Activated CD8-positive, alpha-beta memory T cell treated with anti-CD3 and anti-CD28 coated beads for 48 hours (primary cell): ENCODE measurements at regions not wholly inside any gene's neighbourhood (a gene's known extent, or its start where the extent isn't known, plus 50 kb on each side); places are given as distances from the start of the nearest gene placed in this dataset.
"Not testable (repeated sequence)": the region's sequence is repeated elsewhere in the genome, so short reads cannot be mapped to it uniquely, and the experiment has no call there.

Experiments used
- DNase-seq, 3 experiments: peaks; one replicate each; pipeline ENCODE4 v3.0.0-alpha.2; 2020; ENCODE audit warnings: low read depth in 2 of 3, low spot score in 2 of 3

- no peak for DNase-seq
Observed at GRCh38 chr18:45341454-45341853, 273.8 kb upstream of the SLC14A2 start.

DNA sequence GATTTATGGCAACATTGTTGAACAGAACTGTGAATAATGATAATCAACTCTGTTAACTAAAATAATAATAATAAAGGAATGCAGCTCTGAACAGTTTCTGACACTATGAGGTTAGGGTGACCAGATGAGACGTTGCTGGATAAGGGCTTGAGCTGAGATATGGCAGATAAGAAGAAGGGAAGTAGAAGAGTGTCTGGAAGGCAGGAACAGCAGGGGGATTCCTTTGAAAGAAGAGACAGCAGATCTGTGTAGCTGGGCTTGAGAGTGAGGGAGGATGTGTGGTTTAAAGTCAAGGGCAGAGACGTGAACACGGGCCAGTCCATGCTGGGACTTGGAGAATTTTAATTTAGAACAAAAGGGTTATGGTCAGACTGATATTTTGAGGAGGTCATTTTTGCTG, 273.1 kb upstream of the SLC14A2 start:
- DNase-seq: no peak

DNA sequence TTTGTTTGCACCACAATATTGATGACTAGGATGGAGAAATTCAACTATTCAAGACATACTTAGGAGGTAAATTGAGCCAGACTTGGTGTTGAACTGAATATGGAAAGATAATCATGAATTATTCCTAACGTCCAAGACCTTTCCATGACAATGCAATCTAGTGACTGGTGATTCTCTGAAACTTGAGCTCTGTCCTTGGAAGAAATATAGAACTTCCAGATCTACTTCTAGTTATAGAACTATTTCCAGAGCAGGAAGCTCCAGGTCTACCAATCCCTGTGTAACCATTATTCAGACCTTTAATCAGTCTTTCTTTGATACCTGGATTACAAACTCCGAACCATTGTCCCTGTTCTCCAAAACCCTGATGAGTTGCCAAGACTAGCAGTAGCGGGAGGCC, 272.6 kb upstream of the SLC14A2 start:
- no peak for DNase-seq

DNA sequence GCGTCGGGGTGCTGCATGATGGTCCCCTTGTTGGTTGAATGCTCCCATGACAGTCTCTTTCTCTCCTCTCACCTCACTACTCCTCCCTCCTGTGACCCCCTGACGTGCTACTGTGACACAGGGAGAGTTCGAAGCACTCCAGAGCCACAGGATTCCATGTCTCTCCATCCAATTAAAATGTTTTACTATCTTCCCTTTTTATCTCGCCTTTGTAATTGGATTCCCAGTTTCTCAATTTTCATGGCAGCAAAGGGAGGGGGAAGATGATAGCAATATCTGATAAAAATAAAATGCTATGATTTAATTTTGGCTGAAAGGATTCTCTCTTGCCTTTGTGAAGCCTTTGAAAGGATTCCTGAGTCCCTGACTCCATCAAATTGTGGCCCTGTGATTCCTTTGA, 271.9 kb upstream of the SLC14A2 start:
- DNase-seq: no peak

DNA sequence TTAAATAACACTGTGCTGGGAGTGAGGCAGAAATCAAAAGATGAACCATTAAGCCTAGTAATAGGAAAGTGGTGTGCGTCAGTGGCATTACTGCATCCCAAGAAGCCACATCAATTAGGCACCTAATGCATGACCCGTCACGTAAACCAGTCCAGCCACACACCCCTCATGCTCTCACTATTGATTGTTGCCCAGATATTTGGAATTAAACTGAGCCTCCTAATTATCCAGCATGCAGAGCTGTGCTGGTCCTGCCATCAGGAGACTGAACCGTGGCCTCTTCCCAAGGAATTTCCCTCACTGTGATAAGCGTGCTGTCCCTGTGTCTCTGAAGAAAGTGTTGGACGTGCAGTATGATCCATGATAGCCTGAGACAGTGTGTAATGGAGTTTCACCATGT, 270.6 kb upstream of the SLC14A2 start:
- DNase-seq: not testable (repeated sequence)

DNA sequence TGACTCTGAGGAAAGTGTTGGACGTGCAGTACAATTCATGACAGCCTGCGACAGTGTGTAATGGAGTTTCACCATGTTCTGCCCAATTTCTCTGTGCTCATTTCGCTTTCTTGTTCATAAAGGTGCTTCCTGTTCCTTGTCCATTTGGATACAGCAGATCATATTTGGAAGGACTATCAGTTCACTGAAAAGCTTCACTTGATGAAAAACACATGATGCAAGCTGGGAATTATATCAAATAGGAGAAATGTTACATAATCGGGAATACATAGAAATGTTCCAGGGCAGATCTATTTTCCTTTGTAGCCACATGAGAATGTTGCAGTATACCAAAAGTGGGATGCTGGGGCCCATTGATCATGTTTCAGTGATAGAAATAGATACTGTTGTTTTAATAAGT, 266.3 kb upstream of the SLC14A2 start:
- no peak for DNase-seq

GRCh38 chr18:45349467-45349866, 265.8 kb upstream of the SLC14A2 start:
- no peak for DNase-seq

DNA sequence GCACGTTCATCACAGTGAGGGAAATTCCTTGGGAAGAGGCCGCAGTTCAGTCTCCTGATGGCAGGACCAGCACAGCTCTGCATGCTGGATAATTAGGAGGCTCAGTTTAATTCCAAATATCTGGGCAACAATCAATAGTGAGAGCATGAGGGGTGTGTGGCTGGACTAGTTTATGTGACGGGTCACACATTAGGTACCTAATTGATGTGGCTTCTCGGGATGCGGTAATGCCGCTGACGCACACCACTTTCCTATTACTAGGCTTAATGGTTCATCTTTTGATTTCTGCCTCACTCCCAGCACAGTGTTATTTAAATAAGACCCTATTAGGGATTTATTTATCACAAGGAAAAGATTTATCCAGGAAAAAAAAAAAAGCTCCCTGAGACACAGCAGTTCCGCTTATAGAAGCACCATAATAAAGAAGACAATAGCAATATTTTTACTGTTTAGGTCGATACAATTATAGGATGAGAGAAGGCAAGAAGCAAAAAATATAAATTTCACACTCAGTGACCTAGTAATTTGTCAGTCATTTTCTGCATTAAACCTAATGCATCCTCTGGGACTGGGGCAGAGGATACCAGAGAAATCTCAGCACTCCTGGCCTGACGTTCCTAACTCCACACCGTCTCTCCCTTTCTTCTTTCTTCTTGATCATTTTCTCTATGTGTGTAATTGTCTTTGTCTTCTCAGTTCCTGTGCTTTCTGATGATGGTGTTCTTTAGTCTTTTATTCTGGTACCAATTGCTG, 264.7 kb upstream of the SLC14A2 start:
- no peak for DNase-seq

GRCh38 chr18:45352874-45353273, 262.4 kb upstream of the SLC14A2 start:
- no peak for DNase-seq

- no peak for DNase-seq
Observed at GRCh38 chr18:45353530-45353929, 261.7 kb upstream of the SLC14A2 start.

DNA sequence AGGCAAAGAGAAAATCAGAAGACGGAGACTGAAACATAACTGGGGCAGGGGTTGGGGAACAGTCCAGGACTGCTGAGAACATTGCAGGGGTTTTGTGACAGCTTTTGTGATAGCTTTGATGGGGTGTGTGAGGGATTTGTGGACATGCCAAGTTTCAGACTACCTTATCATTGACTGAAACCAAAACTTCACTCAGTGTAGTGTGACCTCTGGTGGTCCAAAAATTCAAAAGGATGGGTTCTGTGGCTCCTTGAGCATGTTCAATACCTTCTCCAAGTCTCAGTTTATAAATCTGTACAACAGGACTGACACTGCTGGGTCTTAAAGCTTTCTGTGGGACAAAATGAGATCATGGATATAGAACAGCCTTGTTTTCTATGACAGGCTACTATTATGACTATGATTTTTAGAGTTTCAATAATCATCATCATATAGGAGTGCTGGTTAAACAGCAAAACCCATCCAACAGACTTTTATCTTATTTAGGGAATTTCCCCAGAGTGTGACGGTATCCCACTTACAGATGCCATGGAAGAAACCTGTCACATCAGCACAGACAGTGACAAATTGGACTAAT, 259.2 kb upstream of the SLC14A2 start:
- DNase-seq: no peak

GRCh38 chr18:45357686-45358470, 257.4 kb upstream of the SLC14A2 start:
- DNase-seq: no peak

- DNase-seq: no peak
Observed at GRCh38 chr18:45359275-45360009, 255.8 kb upstream of the SLC14A2 start.

DNA sequence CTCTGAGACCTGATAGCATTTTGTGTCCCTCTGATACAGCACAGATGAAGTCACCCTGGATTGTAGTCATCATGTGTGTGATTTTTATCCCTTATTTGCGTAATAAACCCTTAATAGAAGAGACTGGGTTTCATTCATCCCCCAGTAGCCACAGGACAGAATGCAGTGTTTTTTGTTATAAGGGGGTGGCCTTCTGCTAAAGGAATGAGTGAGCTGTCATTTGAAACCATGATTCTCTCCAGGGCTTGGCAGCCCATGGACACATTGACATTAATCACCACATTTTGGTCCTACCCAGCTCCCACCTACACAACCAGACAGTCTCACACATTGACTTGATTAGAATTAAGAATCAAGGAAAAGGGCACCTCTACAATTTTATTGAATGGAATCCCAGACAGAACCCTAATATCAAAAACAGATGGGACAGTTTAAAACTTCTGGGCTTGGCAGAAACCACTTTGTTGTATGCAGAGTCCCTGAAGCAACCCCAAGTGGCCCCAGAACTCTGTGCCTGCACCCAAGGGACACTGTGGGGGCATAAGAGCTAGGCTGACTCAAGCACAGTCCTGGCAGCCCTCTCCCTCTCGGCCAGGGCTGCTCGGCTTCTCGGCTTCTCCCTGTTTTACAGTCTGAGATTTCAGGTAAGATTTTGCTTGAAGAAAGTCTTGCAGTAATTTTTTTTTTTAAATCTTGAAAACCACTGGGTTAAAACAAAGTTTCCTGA, 254.0 kb upstream of the SLC14A2 start:
- no peak for DNase-seq

DNA sequence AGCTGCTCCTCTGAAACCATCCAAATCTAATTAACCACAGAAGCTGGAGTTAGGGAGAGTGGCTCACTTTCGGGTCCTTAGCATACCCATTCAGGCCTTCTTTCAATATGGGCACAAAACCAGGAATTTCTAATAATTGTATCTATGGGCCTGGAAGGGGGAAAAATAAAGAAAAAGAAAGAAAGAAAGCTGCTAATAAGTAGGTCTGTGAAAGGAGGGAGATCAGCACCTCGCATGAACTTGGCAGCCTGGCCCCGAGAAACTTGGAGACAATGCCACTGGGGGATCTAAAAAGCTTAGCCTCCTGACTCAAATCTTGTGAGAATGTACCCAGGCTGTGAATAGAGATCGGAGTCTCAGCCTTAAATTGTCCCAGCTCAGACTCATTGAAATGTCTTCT, 252.1 kb upstream of the SLC14A2 start:
- DNase-seq: no peak

- no peak for DNase-seq
Observed at GRCh38 chr18:45365835-45366234, 249.4 kb upstream of the SLC14A2 start.

DNA sequence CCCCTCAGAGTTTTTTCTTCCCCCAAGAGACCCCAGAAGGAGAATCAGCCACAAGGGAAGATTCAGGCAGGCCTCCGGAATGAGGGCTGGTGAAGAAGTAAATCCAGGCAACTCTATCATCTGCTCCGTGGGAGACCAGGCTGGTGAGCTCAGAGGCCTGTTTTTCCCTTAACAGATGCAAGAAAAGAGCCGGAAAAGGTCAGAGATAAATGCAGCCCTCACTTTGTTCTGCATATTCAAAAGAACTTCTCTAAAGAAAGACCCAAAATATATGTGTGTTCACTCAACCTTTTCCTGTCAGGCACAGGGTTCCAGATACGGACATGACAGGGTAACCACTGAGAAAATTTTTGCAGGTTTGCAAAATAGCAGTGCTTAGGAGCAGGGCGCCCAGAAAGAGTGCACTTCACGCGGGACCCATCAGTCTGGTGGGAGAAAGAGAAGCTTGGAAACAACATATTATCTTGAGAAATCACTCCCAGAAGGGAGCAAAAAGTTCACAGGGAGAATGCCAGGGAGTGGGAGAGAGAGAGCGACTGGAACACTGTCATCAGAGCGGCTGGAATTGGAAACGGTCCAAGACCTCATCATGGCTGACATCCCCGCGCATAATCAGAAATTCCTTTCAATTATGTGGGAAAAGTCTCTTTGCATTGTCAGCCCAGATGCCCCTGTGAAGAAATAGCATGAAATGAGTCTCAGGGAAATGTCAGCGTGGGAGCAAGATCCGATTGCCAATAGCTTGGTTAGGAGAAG, 244.8 kb upstream of the SLC14A2 start:
- no peak for DNase-seq

DNA sequence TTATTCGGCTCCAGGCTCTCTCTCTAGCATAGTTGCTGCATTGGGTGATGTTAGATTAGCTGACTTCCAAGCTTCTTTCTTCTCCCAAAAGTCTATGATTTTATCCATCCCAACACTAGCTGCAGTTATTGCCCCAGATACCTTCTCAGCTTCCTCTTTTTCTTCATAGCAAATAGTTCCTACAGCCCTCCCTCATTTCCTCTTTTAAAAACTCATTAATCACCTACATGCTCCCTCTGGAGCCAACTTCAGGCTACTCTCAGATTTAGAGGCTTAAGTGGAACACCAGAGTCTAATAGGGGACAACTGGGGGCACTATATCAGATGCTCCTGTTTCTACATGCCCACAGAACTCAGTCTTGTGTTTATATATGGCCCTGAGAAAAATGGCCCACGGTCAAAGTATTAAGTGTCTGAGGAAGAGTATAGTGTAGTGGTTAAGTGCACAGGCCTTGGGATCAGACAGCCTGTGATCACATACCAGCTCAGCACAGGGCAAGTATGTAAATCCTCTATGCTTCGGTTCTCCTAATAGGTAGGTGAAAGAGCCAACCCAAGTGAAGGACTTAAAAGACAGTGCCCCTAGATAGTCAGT, 241.9 kb upstream of the SLC14A2 start:
- DNase-seq: no peak

DNA sequence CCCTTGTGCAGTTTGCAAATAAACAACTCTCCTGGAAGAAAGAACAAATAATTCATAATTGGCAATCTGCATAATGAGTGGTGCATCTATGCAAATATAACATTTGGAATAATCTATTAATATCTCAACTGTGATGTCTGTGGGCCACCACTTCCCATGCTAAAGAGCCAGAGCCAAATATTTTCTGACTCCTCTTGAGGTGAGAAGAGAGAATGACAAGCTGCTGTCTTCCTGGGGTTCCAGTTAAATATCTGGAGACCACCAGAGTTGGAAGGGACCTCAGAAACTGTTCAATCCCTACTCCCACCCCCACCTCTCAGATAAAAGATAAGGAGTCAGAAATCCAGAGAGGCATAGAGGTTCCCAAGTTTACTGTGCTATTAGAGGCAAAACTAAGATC, 241.0 kb upstream of the SLC14A2 start:
- DNase-seq: no peak
